GM21447 (cell line): ENCODE measurements at regions not wholly inside any gene's neighbourhood (a gene's known extent, or its start where the extent isn't known, plus 50 kb on each side); places are given as distances from the start of the nearest gene placed in this dataset.

Experiments used
- ATAC-seq: cut with Tn5 transposase; IDR thresholded peaks from one replicate; pipeline ENCODE4 v1.9.1; 2021; ENCODE audit not compliant: unreplicated experiment

- no peak for ATAC-seq
Measured at GRCh38 chr12:92583910-92584309, 118.9 kb upstream of the PLEKHG7 start.

DNA sequence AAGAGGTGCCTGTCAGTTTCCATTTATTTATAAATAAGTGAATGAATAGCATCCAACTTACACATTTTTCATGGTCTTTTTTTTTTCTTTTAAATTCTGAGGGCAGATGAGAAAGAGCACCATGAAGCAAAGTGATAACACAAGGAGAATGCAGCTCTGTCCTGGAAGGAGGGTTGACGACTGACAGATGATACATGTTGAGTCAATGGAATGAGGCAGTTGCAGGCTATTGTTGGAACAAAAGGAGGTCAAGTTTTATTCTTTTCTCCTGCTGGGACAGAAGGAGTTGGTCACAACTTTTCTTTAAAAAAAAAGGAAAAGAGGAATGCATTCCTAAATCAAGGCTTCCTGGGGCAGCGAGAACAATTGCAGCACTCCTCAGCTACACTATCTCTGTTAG is 119.9 kb upstream of the PLEKHG7 start:
- ATAC-seq, result no peak

DNA sequence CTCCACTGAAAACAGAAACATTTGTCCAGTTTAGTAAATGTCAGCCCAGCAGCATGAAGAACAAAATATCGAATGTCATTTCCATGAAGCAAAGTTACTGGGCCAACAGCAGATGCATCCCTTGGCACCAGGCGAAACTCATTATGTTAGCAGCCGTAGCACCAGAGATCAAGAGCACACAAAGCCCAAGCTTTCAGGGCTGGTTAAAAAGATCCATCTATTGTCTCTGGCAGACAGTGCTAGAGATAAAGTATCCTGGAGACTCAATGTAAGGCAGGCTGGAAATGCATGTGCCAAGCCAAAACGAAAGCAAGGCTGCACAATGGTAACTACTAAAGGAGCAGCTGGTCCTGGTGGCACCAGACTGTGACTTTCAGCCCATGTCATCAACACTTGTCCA is 120.3 kb upstream of the PLEKHG7 start:
- no peak for ATAC-seq

DNA sequence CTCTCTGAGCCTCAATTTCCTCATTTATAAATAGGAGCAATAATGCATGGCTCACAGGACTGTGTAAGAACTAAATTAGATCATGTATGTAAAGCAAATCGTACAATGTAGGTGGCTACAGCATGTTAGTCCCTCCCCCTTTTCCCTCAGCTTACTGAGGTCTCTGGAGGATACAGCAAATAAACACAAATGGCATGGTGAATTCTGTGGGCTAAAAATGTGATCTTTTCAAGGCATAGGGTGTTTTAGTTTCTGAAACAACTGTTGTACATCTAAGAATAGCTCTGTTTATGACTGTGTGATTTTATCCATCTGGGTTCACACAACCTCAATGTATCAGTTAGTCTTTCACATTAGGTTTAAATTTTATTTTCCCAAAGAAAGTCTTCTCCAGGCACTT is 121.2 kb upstream of the PLEKHG7 start:
- ATAC-seq, result no peak

- no peak for ATAC-seq
Measured at GRCh38 chr12:92574911-92575570, 127.7 kb upstream of the PLEKHG7 start.

- no peak for ATAC-seq
Measured at GRCh38 chr12:92574051-92574783, 128.6 kb upstream of the PLEKHG7 start.

GRCh38 chr12:92573104-92573503 is 129.7 kb upstream of the PLEKHG7 start:
- ATAC-seq, result no peak

GRCh38 chr12:92571844-92572543 is 130.8 kb upstream of the PLEKHG7 start:
- no peak for ATAC-seq

DNA sequence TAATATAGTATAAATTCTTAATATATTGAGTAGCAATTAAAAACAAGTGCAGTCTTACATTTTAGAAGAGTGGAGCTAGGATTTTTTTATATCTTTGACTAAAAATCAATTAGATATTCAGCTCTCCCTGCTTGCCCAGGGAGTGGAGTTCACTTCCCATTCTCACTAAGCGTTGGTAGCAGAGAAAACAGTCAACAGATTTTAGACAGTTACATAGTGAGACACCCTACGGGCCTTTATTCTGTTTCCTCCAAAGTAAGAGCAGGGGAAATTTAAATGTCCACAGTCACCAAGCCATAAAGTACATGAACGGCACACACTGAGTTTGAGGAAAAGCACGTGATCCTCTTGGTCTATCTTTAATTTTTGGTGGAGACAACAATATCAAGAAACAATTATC is 131.6 kb upstream of the PLEKHG7 start:
- no peak for ATAC-seq

DNA sequence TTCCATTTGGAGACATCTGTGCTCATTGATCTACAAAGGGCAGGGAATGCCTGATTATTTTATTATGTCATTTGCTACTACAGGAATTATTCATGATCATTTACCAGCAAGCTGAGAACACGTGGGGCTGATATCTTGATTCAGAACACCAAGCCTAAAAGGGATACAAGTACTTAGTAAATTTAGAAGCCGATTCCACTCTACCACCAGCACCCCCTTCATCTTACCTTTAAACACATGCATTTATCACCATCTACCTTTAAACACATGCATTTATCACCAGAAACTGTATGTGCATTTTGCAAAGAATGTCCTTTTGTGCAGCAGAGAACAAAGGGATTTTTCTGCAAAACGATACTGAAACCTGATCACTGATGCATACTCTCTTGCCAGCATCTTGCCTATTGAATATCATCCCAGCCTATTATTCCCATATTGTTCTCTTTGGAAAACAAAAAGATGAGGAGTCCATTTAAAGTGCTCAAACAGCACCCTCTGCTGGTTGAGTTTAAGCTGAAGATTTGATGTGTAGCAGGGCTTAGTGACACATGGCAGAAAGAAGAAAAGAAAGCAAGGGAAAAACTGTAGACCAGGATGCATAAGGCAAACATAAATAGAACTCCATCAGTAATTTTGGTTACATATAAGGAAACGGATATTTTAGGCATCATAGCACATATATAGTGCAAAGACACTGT is 132.6 kb upstream of the PLEKHG7 start:
- peak; percentile 93 for ATAC-seq

DNA sequence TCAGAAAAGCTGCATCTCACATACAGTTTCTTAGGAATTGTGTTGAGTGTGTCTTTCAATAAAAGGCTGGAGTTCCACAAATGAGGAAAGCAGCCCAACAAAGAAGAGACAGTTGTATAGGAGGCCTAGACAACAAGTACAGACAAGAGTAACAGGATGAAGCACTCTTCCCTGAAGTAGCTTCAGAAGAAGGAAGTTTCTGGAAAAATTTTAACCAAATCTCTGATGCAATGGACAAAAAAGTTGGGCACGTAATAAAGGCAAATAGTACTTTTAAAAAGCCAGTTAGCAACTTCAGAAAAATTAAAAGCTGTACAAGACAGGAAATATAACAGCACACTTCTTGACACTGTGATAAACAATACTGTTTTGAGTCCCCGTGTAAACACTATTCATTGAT is 134.1 kb upstream of the PLEKHG7 start:
- no peak for ATAC-seq

- no peak for ATAC-seq
Measured at GRCh38 chr12:92566448-92567019, 136.3 kb upstream of the PLEKHG7 start.

GRCh38 chr12:92563819-92564218 is 139.0 kb upstream of the PLEKHG7 start:
- no peak for ATAC-seq

DNA sequence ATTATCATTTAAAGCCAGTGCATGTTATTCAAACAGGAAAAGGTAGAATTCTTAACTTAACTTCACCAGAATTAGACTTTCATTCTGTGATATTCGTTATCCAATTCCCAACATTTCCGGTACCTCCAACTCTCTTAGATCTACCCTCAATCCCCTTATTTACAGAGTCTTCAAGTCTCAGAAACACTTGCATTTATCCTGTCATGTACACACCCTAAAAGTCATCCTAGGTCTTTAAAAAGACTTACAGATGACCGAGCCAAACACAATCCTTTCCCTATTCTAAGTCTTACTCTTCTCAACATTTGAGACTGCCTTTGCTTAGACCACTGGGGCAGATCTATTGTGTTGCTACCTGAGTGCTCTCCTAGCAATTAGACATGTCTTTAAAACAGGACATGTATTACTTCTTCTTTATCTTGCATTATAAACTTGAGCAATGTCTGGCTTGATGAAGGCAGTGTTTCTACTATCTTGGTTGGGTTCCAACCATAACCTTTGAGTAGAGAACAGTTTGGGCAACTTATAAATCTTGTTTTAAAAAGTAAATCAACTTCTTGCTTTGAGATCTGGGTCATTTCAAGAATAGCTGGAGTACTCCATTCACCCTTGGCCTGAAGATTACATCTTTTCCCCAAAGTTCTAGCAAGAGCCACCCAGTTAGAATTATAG is 140.6 kb upstream of the PLEKHG7 start:
- no peak for ATAC-seq

DNA sequence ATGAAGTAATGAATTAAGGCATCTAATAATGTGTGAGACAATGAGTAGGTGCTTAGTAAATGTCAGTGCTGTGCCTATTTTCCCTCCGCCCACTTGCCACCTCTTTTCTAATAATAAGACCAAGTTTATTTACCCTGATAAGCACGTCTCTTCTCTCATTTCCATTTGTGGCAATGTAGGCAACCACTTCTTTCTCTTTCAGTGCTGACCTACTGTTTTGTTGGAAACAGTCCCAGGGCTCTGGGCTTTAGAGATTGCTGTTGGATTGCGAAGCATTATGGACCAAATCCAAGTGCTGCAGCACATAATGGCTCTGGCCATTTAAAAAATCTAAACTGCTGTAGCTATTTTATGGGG is 141.3 kb upstream of the PLEKHG7 start:
- no peak for ATAC-seq

DNA sequence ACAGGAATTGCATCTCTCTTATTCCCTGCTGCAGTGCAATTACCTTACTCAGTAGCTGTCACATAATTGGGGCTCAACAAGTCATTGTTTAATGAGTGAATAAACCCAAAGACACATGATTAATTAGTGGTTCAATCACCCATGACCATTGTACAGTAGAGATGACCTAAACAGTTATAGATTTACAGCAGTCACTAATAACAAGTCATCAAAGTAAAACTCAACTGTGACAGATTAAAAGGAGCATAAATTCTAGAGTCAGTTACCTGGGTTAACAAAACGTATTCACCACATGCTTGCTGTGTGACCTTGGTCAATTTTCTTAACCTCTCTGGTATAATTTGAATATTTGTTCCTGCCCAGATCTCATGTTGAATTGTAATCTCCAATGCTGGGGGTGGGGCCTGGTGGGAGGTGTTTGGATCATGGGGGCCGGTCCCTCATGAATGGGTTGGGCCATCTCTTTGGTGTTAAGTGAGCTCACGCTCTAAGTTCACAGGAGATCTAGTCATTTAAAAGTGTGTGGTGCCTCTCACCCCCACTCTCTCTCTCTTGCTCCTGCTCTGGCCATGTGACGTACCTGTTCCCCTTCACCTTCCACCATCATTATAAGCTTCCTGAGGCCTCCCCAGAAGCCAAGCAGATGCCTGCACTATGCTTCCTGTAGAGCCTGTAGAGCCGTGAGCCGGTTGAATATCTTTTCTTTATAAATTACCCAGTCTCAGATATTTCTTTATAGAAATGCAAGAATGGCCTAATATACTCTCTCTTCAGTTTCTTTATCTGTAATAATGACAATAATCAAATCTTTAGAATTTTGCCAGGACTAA is 141.9 kb upstream of the PLEKHG7 start:
- no peak for ATAC-seq

DNA sequence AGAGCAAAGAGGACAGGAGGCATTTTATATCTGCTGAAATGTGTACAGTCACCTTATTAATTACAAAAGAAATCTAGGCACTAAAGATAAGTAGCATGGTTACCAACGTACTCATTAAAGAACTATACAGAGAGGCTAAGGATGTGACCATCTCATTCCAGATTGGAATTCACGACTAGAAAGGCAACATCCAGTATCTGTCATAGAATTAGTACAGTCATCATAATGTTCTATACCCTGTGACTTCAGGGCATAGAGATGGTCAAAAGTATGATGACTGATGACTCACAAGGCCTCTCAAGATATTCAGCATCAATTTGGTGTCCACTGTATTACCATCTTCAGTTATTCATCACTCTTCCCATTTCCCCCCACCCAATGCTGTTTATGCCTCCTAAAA is 144.0 kb upstream of the PLEKHG7 start:
- no peak for ATAC-seq

GRCh38 chr12:92558215-92558773 is 144.5 kb upstream of the PLEKHG7 start:
- ATAC-seq, result no peak

GRCh38 chr12:92557422-92557724 is 145.4 kb upstream of the PLEKHG7 start:
- ATAC-seq, result no peak
